ENCODE measurements at regions not wholly inside any gene's neighbourhood (a gene's known extent, or its start where the extent isn't known, plus 50 kb on each side); places are given as distances from the start of the nearest gene placed in this dataset.

DNA sequence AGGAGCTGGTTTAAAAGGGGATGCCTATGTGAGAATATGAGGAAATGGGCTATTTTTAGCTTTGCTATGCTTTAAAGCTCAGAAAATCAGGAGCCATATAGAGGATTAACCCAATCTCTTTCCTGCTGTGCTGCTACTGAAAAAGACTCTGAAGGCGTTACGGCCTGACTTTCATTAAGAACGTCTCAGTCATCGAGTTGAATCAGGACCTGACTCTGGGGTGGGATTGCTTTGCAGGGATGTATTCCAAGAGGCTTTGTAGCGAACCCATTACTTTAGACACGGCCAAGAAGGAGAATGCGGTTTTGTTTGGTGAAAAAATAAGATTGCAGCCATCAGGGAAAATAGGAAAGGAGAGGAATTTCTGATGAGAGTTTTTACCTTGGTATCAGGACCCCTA, 426.9 kb downstream of the CCSER2 start:
- TF ChIP-seq TAF1 (IDR thresholded peaks at IDR 0.05; ENCODE audit: borderline replicate concordance, low read depth, low read length) (no peak), POLR2A (IDR thresholded peaks at IDR 0.05; ENCODE audit: low read depth, low read length) (no peak)

Measured in GM12892 (cell line).